GM19238 (cell line): ENCODE measurements at regions not wholly inside any gene's neighbourhood (a gene's known extent, or its start where the extent isn't known, plus 50 kb on each side); places are given as distances from the start of the nearest gene placed in this dataset.
"Not testable (repeated sequence)": the region's sequence is repeated elsewhere in the genome, so short reads cannot be mapped to it uniquely, and the experiment has no call there.

Source experiments
- DNase-seq: peaks from one replicate; pipeline ENCODE4 v3.0.0; 2011; ENCODE audit warnings: low spot score; ENCODE audit not compliant: insufficient read length

- DNase-seq = no peak
Observed at GRCh38 chr4:77305766-77306165, 148.8 kb downstream of the CCNG2 start.

GRCh38 chr4:77306496-77306895 lies 149.5 kb downstream of the CCNG2 start:
- DNase-seq = no peak

GRCh38 chr4:77308843-77309242 lies 151.8 kb downstream of the CCNG2 start:
- no peak for DNase-seq

- DNase-seq = no peak
Observed at GRCh38 chr4:77309496-77309895, 152.5 kb downstream of the CCNG2 start.

GRCh38 chr4:77310931-77311330 lies 153.9 kb downstream of the CCNG2 start:
- no peak for DNase-seq

GRCh38 chr4:77314697-77315096 lies 157.7 kb downstream of the CCNG2 start:
- DNase-seq = no peak

- DNase-seq = no peak
Observed at GRCh38 chr4:77327151-77327550, 170.1 kb downstream of the CCNG2 start.

DNA sequence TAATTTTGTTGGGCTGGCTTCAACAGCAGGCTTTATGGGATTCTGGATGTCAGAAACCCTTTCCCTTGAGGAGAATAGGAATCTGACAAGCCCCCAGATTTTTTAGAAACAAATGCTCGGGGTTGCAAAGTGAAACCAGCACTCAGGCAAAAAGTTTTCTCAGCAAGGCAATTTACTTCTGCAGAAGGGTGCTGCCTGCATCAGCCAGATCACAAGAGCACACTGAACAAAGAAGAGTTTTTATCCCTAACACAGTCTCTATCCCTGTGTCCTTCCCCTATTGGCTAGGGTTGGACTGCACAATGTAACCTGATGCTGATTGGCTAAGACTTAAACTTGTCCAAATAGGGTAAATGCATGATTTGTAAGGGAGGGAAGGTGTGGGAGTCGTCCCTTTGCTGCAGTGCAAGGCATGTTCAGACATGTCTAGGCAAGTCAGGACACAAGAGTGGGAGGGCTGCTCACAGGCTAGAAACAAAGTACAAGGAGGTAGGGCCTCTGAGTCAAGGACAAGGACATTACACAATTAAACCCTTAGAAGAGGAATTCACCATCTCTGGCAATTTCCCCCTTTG lies 175.8 kb downstream of the CCNG2 start:
- DNase-seq = no peak

- no peak for DNase-seq
Observed at GRCh38 chr4:77336411-77337142, 179.6 kb downstream of the CCNG2 start.

DNA sequence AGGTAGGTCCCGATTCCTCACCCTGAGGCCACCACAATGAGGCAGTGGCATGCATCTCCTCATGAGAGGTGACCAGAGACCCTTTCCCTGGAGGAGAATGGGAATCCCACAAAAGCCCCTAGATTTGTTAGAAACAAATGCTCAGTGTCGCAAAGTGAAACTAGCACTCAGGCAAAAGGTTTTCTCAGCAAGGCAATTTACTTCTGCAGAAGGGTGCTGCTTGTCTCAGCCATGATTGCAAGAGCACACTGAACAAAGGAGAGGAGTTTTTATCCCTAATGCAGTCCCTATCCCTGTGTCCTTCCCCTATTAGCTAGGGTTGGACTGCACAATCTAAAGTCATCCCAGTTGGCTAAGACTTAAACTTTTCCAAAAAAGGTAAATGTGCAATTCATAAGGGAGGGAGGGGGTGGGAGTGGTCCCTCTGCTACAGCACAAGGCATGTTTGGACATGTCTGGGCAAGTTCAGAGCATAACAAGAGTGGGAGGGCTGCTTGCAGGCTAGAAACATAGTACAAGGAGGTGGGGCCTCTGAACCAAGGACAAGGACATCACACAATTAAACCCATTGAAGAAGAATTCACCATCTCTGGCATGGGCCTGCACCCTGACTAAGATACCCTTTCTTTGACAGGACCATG lies 185.3 kb downstream of the CCNG2 start:
- no peak for DNase-seq

- DNase-seq = no peak
Observed at GRCh38 chr4:77344001-77344400, 187.0 kb downstream of the CCNG2 start.

GRCh38 chr4:77344784-77345183 lies 187.8 kb downstream of the CCNG2 start:
- DNase-seq = no peak

GRCh38 chr4:77347351-77347966 lies 190.5 kb downstream of the CCNG2 start:
- no peak for DNase-seq

DNA sequence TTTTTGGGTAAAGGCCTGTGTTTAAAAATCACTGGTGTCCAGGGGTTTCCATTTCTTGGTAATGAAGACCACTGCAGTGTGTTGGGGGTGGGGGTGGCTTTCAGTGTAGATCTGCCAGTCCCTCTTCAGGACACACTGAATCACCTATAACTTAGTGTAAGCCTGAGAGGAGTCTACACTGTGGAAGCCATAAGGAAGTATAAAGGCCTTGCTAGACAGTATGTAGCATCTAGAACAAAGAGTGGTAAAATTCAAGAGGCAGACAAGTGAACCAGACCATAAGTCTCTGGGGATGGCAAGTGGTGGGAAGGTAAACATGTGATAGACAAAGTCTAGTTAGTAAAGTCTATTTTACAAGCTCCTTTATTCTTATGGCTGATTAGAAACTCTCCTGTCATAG lies 191.8 kb downstream of the CCNG2 start:
- DNase-seq = no peak

DNA sequence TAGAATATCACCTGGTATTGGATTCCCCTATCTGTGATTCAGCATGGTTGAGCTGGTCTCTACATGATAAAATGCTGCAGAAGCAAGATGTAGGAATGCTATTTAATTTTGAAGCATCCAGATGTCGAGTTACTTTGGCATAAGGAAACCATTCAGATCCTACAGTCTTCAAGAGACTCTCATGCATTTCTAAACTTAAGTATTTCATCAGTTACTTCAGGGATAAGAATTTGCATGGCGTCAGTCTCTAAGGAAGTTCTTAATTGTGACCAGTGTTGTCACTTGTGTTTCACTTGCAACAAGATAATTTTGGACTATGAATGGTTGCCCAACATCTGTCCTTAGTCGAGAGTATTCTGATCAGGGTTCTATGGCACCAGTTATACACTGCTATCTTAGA lies 192.4 kb downstream of the CCNG2 start:
- DNase-seq = no peak

DNA sequence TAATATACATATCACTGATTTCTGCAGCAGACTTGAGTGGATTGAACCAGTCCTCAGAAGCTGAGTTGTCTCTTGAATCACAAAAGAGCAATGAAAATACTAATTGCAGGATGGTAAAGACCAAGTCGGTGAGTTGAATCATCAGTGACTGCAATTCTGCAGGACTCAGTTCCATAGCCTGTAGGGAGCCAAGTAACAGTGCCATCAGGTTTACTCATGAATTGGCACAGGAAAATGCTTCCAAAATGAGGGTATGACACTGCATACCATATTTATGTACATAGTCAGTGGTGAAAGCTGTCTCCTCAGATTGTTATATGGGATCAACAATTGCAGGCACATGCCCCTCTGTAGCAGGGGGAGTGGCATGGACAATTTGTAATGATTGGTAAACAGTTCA lies 192.8 kb downstream of the CCNG2 start:
- no peak for DNase-seq

- DNase-seq = no peak
Observed at GRCh38 chr4:77352192-77352591, 195.2 kb downstream of the CCNG2 start.

DNA sequence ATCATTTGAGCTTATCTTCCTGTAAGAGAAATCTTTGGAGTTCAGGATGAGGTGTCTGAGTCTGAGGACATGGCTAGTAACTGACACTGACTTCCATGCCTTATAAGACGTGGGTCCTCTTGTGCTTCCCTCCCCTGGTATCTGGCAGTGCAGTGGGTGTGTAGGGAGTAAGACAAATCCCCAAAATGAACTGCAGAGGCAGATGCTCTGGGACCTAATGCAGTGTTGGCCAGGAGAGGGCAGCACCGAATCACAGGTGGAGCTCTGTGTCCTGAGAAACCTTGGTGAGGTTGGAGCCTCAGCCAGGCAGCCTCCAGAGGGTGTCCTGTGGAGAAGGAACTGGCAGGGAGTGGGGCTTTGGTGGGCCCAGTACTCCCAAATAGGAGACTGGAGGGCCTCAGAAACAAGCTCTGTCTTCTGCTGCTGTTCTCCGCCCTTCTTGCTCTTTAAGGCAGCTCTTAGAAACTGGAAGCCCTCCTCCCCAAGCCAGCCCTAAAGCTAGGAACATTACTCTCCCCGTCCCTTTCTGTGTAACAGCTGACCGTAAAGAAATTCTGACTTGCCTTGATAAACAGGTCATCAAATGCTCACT lies 196.8 kb downstream of the CCNG2 start:
- DNase-seq = not testable (repeated sequence)

GRCh38 chr4:77354550-77354949 lies 197.5 kb downstream of the CCNG2 start:
- no peak for DNase-seq

GRCh38 chr4:77355731-77356130 lies 198.7 kb downstream of the CCNG2 start:
- no peak for DNase-seq

DNA sequence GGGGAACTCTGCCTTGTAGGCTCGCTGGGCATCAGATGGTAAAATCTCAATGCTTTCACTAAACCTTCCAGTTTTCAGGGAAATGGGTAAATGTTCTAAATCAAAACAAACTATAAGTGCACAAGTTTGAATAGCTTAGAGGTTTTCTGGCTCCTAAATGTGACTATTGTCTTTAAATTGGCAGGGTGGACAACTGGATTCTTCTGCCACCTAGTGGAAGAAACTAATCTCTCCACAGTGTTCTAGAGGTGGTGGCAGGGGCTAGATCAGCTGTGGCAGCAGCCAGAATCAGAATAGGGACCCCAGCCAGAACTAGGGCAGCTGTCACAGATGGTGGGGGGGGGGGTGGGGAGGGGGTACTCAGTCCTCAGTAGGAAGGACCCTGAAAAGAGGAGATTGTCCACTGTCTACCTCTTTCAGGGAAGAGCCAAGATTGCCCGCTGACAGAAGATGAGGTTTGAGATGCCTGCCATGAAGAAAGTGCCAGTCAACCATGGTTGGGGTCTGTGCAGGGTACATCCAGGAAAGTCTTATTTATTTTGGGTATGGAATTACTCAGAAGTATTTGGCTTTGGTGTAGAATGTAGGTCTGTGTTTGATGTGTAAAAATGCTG lies 201.4 kb downstream of the CCNG2 start:
- DNase-seq = peak; percentile 31

DNA sequence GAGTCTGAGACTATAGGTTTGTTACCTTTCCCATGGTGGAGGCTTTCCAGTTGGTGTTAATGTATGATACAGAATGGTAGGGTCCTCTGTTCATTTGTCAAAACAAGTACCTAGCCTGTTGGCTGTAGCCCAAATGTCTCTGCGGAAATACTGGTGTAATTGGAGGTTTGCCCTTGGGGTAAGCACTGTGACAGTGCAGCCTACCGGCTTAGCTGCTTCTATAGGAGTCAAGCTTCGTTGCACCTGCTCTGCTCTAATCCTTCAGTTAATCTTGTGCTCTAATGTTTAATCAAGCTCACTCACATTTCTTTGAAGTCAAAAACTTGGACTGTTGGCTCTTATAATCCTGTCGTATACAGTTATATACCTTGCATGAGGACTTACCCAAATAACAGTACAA lies 203.4 kb downstream of the CCNG2 start:
- no peak for DNase-seq
